Right lobe of liver (tissue), 4 donors: ENCODE measurements at regions not wholly inside any gene's neighbourhood (a gene's known extent, or its start where the extent isn't known, plus 50 kb on each side); places are given as distances from the start of the nearest gene placed in this dataset.
"Not testable (repeated sequence)": the region's sequence is repeated elsewhere in the genome, so short reads cannot be mapped to it uniquely, and the experiment has no call there.

ENCODE experiments used
- CTCF ChIP-seq, 4 donors: fragments of 200-600 bp in 3 of 4; fragments of 450-650 bp in 1 of 4; IDR thresholded peaks; one replicate each; pipeline versions ENCODE4 v1.5.1 to v1.8.0; 2016 to 2022; ENCODE audit warnings: antibody characterized with exemption in 4 of 4, mild to moderate bottlenecking in 2 of 4
- POLR2A ChIP-seq: fragments of 450-650 bp; IDR thresholded peaks from one replicate; pipeline ENCODE4 v1.6.1; 2017; ENCODE audit warnings: antibody characterized with exemption, mild to moderate bottlenecking
- donor health status: DM: no; HTN: no; CAD: no.
- donor health status: DM: no; HTN: no; CAD: no.
- donor health status: DM: no; HTN: yes; CAD: no.

GRCh38 chr9:97221478-97222355 lies 85.7 kb upstream of the CCDC180 start:
- peak in 3 of 4 donors; percentile 19 to 39 (median 20) for TF ChIP-seq CTCF (IDR thresholded peaks at IDR 0.05)
- not testable (repeated sequence) for TF ChIP-seq POLR2A
